ENCODE measurements at regions not wholly inside any gene's neighbourhood (a gene's known extent, or its start where the extent isn't known, plus 50 kb on each side); places are given as distances from the start of the nearest gene placed in this dataset.

DNA sequence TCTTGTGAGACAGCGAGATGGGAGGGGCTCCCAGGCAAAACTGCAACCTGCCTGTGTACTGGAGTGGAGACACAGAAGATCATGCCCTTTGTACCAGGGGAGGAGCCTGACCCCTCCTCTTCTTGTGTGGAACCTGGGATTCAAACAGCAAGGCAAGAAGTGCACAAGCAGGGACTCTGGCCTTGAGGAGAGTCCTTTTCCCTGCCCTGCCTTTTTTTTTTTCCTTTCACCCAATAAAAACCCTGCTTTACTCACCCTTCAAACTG lies 251.8 kb upstream of the OPRM1 start:
- TF ChIP-seq, protein P1, sequence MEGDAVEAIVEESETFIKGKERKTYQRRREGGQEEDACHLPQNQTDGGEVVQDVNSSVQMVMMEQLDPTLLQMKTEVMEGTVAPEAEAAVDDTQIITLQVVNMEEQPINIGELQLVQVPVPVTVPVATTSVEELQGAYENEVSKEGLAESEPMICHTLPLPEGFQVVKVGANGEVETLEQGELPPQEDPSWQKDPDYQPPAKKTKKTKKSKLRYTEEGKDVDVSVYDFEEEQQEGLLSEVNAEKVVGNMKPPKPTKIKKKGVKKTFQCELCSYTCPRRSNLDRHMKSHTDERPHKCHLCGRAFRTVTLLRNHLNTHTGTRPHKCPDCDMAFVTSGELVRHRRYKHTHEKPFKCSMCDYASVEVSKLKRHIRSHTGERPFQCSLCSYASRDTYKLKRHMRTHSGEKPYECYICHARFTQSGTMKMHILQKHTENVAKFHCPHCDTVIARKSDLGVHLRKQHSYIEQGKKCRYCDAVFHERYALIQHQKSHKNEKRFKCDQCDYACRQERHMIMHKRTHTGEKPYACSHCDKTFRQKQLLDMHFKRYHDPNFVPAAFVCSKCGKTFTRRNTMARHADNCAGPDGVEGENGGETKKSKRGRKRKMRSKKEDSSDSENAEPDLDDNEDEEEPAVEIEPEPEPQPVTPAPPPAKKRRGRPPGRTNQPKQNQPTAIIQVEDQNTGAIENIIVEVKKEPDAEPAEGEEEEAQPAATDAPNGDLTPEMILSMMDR (conservative IDR thresholded peaks at IDR 0.05), result no peak
- TF ChIP-seq ZFX (IDR thresholded peaks at IDR 0.05), result no peak
